ENCODE measurements at regions not wholly inside any gene's neighbourhood (a gene's known extent, or its start where the extent isn't known, plus 50 kb on each side); places are given as distances from the start of the nearest gene placed in this dataset.

DNA sequence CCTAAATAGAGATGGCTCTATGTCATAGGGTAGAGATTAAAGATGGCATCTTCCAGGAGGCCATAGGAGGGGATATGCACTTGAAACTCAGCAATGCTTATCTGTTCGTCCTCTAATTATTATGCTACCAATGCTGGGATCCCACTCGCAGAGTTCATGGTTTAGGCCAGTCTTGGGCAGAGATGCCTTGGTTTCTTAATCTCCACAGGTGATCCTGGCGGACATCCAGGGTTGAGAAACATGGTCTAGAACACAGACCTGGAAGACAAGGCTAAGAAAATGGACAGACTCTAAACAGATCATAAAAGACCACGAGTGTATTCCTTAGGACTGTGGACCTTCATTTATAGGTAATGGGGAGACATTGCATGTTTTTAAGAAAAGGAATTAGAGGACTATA is 70.0 kb upstream of the IRS2 start:
- no peak overlapping the region for H3K4me3 ChIP-seq
- TF ChIP-seq CTCF (IDR thresholded peaks at IDR 0.05): no peak
- no peaks in the 10 kb centered on the region for H3K4me1 ChIP-seq
- no peaks in the 10 kb centered on the region for H3K27me3 ChIP-seq
- H3K36me3 ChIP-seq: no peaks in the 10 kb centered on the region
- no peak for DNase-seq (ENCODE audit: low spot score)
- H3K9me3 ChIP-seq: no peaks in the 10 kb centered on the region
- no peak overlapping the region for H3K27ac ChIP-seq

DNA sequence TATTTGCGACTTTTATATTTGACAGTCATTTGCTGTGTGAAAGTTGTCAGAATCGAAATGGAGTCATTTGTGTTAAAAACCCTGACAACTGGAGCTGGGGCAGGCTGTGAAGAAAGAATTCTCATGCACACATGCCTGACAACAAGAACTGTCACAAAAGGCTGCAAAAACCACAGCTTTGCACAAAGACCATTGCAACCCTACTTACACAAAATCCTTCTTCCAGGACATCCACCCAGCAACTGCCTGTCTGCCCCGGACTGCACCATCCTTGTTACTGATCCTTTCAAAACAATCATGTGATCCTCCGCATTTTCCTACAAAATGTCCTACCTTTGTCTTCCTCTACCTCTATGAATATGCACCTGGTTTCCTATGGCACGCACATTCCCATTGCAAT is 66.8 kb upstream of the IRS2 start:
- TF ChIP-seq CTCF (IDR thresholded peaks at IDR 0.05): no peak
- H3K4me1 ChIP-seq: no peaks in the 10 kb centered on the region
- no peak for DNase-seq (ENCODE audit: low spot score)
- no peak overlapping the region for H3K27ac ChIP-seq
- no peak overlapping the region for H3K4me3 ChIP-seq
- H3K27me3 ChIP-seq: no peaks in the 10 kb centered on the region
- no peaks in the 10 kb centered on the region for H3K36me3 ChIP-seq
- H3K9me3 ChIP-seq: no peaks in the 10 kb centered on the region

DNA sequence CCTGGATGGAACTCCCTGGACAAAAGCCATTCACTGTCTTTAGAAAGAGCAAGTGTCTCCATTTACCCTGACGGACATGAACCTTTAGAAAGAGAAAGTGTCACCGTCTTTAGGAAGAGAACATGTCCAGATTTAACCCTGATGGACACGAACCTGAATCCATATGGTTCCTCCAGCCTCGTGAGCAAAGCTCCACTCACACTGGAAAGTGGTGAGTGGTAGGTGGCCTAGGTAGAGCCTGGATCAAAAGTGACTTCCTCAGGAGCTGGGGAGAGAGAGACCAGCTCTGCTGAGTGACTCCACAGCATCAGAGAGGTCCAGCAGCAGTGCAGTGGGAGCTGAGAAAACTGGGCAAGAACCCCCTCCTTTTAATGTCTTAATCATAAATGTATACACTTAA is 59.8 kb upstream of the IRS2 start:
- H3K36me3 ChIP-seq: no peaks in the 10 kb centered on the region
- no peaks in the 10 kb centered on the region for H3K27me3 ChIP-seq
- H3K4me3 ChIP-seq: no peak overlapping the region
- H3K9me3 ChIP-seq: no peaks in the 10 kb centered on the region
- no peak for TF ChIP-seq CTCF (IDR thresholded peaks at IDR 0.05)
- no peak for DNase-seq (ENCODE audit: low spot score)
- H3K4me1 ChIP-seq: no peaks in the 10 kb centered on the region
- no peak overlapping the region for H3K27ac ChIP-seq

DNA sequence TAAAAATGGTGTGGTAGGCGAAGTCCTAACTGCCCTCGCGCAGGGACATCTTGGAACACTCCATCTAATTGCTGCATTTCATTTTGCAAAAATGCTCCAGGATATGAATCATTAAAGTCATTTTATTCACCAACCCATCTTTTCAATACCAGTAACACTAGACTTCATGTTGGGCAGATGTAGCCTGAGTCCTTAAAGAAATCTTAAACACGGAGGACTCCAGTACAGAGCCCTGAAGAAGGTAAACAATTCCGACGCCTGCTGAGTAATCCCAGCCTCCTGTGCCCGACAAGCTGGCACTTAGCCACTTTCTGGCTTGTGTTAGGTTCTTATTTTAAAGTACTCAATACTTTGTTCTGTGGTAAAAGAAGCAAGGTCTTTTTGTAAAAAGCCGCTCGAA is 58.0 kb upstream of the IRS2 start:
- peaks cover 0 to 5% of the 10 kb centered on the region in 2 donors for H3K4me1 ChIP-seq
- H3K9me3 ChIP-seq: no peaks in the 10 kb centered on the region
- H3K4me3 ChIP-seq: no peak overlapping the region
- no peak for TF ChIP-seq CTCF (IDR thresholded peaks at IDR 0.05)
- DNase-seq (ENCODE audit: low spot score): no peak
- H3K27ac ChIP-seq: no peak overlapping the region
- no peaks in the 10 kb centered on the region for H3K36me3 ChIP-seq
- H3K27me3 ChIP-seq: no peaks in the 10 kb centered on the region

- H3K4me1 ChIP-seq: peaks cover 0 to 5% of the 10 kb centered on the region in 2 donors
- no peaks in the 10 kb centered on the region for H3K27me3 ChIP-seq
- TF ChIP-seq CTCF (IDR thresholded peaks at IDR 0.05): no peak
- no peak overlapping the region for H3K4me3 ChIP-seq
- H3K36me3 ChIP-seq: no peaks in the 10 kb centered on the region
- no peak overlapping the region for H3K27ac ChIP-seq
- no peak for DNase-seq (ENCODE audit: low spot score)
- no peaks in the 10 kb centered on the region for H3K9me3 ChIP-seq
These were observed 57.3 kb upstream of the IRS2 start for GRCh38 chr13:109843695-109844094.

DNA sequence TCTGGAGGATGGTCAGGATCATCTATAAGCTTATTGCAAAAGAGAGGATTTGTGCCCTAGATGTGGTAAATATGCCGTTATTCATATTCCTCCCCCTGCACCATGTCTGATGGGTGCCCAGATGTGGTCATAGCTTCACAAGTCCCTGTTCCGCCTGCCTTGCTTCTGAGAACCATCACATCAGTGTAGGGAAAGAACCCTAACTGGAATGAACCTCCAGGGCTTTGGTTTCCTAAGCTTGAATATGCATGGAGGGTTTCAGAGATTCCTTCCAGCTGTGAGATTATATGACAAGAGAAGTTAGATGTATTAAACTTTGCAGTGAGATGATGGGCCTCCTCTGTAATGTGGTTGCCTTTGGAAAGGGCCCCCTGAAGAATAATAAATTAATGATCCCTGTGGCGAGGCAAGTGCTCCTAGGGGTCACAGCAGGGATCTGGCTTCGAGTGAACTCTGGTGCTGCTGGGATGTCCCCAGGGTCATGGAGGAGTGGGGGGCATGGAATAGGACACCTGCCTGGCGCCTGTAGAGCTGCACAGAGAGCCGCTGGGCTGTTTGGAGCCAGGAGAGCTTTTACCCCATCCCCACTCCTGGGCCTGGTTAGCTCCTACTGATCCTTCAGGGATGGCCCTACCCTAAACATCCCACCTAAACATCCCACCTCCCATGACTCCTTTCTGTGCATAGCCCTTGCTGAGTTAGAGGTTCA is 56.0 kb upstream of the IRS2 start:
- TF ChIP-seq CTCF (IDR thresholded peaks at IDR 0.05): no peak
- DNase-seq (ENCODE audit: low spot score): no peak
- Histone ChIP-seq H3K9me3 (no peaks in the 10 kb centered on the region), H3K27ac (no peak overlapping the region), H3K4me3 (no peak overlapping the region), H3K4me1 (peaks cover 0 to 5% of the 10 kb centered on the region in 2 donors), H3K36me3 (no peaks in the 10 kb centered on the region), H3K27me3 (no peaks in the 10 kb centered on the region)
